ENCODE measurements at regions not wholly inside any gene's neighbourhood (a gene's known extent, or its start where the extent isn't known, plus 50 kb on each side); places are given as distances from the start of the nearest gene placed in this dataset.

DNA sequence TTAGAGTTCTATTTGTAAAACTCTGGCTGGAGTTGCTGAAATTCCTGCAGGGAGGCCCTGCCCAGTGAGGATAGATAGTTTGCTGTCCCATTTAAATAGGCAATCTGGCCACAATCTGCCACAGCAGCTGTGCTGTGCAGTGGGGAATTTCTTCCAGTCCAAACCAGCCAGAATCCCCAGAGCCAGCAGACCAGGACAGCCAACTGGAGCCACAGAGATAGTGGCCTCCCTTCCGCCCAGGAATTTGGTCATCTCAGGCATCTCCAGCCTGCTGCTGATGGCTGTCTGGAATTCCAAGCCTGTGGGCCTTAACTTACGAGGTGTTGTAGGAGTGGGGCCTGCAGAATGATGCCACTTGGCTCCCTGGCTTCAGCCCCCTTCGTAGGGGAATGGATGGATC, 643.4 kb downstream of the DNAJB9 start:
- DNase-seq (ENCODE audit: extremely low read depth in 1 of 11, low read depth in 9 of 11, low spot score in 4 of 11), result no peak

DNA sequence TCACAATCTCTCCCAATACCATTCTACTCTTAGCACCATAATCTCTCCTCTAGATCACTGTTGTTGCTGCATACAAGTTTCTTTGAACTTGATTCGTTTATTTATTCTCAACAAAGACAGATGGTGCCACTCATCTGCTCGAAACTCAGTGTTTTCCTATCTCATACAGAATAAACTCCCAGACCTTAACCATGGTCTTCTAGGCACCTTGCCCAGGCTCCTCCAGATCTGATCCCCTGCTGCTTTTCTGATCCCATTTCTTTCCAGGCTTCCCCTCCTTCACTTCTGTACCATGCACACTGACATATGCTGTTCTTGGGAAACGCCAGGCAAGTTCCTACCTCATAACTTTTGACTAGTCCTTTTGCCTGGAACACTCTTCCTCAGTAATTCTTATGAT, 645.7 kb downstream of the DNAJB9 start:
- no peak for DNase-seq (ENCODE audit: extremely low read depth in 1 of 11, low read depth in 9 of 11, low spot score in 4 of 11)

DNA sequence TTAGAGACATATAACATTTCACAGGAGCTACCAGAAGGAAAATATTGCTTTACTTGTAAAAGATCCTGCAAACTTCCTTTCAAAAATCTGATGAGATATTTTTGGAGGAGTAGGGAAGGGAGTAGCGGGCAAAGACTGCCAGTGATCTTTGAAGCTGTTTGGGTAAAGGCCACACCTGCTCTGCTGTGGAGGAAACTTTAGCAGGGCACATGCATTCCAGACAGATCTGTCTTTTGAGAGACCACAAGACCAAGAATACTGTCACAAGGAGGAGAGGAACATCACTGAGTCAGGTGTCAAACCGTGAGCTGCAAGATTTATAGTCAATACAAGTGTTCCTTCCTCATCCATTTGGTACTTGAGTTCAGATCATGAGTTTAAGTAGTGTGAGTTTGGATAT, 654.4 kb downstream of the DNAJB9 start:
- no peak for DNase-seq (ENCODE audit: extremely low read depth in 1 of 11, low read depth in 9 of 11, low spot score in 4 of 11)

DNA sequence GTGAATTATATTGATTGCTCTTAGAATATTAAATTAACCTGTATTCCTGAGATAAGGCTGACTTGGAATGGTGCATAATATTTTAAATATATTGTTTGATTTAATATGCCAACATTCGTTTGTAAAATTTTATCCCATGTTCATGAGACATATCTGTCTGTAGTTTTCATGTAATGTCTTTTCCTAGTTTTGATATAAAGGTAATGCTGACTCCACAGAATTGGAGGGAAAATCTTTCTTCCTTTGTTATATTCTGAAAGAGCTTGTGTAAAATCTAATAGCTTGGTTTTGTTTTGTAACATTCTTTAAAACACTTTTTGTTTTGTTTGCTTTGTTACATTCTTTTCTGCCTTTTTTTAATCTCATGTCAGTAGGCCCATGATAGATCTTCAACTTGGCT, 657.0 kb downstream of the DNAJB9 start:
- no peak for DNase-seq (ENCODE audit: extremely low read depth in 1 of 11, low read depth in 9 of 11, low spot score in 4 of 11)

DNA sequence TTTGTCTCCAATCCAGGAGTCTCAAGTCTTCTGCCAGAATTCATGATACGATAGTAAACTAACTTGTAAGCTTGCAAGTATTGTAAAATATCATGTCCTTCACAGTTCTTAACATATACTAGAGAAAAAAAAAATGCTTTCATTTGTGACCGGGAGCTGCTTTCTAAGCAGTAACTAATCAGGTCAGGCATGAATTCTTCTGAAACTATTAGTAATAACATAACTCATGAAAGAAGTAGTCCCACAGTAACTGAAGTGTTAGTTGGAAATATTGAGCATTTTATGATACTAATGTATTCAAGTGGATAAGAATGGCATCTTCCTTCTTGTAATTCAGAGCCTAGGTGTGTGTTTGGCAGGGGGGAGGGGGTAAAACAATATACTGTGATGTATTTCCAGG, 665.6 kb downstream of the DNAJB9 start:
- no peak for DNase-seq (ENCODE audit: extremely low read depth in 1 of 11, low read depth in 9 of 11, low spot score in 4 of 11)

DNA sequence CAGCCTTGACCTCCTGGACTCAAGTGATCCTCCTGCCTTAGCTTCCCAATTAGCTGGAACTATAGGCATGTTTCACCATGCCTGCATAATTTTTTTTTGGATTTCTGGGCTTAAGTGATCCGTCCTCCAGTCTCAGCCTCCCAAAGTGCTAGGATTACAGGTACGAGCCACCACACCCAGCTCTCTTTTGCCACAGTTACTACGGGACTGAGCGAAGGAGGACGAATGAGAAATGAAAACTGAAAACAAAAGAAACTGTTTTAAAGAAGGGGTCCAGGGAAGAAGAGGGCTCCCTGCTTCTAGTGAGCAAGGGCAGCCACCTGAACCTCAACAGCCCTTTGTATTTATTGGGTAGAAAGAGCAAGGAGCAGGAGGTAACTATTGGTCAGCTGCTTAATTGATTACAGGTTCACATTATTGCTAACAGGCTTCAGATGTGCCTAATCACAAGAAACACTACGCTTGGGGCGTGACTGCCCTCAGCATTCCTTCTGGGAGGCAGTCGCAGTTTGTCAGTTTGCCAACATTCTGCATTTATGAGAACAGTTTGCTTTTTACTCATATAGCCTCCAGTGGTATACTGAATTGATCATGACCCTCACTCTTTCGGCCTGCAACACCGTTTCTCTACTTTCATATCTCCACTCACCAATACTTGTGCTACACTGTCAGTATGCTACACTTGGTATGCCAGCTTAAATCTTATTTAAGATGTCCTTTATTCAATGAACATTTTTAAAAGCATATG, 676.8 kb downstream of the DNAJB9 start:
- DNase-seq (ENCODE audit: extremely low read depth in 1 of 11, low read depth in 9 of 11, low spot score in 4 of 11), result no peak

DNA sequence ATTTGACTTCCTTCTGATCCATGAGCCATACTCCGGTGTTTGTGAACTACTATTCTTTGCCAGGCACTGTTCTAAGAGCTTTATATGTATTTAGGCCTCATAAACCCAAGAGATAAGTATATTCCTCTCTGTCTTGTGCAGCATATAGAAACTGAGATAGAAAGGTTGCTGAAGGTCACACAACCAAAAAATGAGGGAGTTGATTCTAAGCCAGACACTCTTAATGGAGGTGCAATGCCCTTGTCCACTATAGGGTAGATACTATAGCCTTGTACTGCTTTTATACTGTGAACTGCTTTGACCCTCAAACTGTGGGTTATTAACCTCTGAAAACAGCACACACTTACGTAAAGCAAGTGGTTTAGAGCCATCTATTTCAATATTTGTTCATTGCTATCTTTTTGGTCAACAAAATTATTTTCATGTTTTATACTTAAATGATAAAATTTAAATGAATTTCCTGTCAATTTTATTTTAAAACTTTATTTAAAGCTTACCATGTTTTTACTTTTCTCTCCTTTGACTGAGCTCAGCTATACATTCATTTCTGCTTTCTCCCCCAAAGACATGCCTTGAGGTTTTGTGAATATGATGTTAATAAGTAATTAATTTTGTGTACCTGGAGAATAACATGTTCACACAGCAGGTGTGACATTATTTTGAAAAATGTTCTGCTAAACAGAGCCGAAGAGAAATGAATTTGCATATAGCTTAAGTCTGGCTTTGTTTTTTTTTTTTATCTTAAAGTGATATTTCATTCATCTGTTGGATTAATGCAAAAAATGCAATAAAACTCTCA, 687.3 kb downstream of the DNAJB9 start:
- DNase-seq (ENCODE audit: extremely low read depth in 1 of 11, low read depth in 9 of 11, low spot score in 4 of 11), result no peak

DNA sequence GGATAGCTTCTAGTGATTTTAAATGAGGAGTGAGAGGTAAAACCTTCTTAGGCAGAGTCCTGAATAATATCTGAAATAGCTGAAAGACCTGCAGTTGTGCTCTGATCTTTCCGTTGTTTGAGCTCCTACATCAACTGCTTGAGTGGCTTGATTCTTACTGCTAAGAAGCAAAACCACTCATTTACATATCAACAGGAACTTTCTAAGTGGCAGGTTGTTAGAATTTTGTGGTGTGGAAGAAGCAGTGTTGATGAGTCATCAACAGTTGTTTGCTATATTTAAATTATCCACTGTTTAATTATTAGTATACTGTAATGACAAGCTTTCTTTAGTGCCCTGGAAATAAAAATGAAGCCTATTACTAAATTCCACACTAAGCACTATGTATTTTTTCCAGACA, 689.5 kb downstream of the DNAJB9 start:
- no peak for DNase-seq (ENCODE audit: extremely low read depth in 1 of 11, low read depth in 9 of 11, low spot score in 4 of 11)

DNA sequence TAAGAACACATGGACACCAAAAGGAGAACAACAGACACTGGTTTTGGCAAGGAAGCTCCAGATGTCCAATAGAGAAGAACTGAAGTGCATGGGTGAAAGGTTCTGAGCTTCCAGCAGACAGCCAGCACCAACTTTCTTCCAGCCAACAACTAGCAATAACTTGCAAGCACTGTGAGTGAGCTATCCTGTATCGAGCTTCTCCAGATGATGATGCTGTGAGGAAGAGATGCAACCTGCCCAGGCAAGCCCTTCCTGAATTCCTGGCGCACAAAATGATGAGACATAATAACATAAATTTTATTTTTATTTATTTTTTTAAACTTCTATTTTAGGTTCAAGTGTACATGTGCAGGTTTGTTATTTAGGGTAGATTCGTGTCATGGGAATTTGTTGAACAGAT, 692.1 kb downstream of the DNAJB9 start:
- DNase-seq (ENCODE audit: extremely low read depth in 1 of 11, low read depth in 9 of 11, low spot score in 4 of 11), result no peak

DNA sequence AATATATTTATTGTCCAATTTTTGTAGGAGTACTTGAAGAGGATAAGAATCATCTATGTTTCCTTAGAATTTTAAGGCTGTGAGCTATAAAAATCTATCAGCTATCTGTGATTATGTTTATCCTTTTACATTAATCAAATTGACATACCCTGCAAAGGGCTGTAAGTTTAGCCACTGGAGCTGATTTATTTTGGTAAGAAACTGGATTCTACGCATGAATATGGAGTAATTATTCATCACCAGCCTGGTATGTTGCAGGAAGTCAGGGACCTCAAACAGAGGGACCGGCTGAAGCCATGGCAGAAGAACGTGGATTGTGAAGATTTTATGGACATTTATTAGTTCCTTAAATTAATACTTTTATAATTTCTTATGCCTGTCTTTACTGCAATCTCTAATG, 696.9 kb downstream of the DNAJB9 start:
- no peak for DNase-seq (ENCODE audit: extremely low read depth in 1 of 11, low read depth in 9 of 11, low spot score in 4 of 11)

DNA sequence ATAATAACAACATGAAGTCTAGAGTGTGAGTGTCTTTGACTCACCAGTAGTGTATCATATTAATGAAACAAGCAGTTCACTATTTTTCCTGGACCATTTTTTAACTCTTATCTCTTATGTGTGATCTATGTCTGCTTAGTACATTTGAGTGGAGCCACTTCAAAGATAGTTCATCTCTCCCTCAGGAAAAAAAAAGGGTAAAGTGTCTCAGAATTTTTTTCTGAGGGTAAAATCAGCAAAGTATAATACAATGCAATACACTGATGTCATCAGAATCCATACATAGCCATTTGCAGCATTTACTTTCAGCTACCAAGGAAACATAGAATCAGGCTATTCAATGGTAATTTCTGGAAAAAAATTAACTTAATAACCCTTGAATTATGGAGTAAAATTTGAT, 706.7 kb downstream of the DNAJB9 start:
- no peak for DNase-seq (ENCODE audit: extremely low read depth in 1 of 11, low read depth in 9 of 11, low spot score in 4 of 11)

DNA sequence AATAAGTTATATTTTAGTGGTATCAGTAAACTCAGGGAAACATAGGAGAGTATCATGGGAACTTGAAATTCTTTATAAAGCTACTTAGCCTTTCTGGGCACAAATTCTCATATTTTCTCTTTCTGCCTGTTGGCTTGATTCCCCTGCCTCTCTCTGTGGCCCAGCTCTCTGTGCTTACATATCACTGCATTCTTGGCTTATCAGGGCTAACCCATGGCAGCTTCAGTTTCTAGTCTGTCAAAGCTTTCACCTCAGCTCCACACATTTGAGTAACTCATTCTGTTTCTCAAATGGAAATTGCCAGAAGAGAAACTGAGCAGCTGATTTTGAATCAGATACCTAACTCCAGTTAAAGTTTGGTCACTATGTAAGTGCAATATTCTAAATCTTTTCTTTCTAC, 713.1 kb downstream of the DNAJB9 start:
- no peak for DNase-seq (ENCODE audit: extremely low read depth in 1 of 11, low read depth in 9 of 11, low spot score in 4 of 11)

DNA sequence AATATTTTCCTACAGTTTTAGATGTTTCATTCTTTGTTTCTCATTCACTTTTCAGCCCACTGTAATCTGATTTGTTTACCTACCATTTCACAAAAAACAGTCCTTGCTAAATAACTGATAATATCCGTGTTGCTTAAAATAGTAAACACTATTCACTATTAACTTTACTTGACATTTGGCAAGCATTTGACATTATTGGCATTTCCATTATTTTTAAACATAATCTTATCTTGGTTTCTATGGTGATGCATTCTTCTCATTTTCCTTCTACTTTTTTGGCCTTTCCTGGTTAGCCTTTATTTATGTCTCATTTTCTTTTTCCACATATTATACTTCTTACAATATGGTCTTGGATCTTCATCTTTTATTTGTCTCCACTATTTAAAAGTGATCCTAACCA, 715.3 kb downstream of the DNAJB9 start:
- DNase-seq (ENCODE audit: extremely low read depth in 1 of 11, low read depth in 9 of 11, low spot score in 4 of 11), result no peak

DNA sequence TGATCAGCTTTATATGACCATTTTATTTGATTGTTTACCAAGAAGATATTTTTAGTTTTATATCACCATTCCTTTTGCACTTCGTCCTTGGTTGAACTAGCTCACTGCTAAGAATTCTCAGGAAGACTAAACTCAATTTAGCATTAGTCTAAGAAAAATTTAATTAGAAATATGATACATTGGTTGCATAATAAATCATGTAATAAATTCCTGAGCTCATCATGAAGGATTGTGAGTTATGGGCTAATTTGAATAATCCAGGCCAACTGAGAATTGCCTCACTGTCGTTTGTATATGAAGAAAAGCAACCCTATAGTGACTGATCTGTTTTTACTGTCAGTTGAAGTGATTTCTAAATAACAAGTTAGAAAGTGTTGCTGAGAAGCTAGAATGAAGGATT, 725.5 kb downstream of the DNAJB9 start:
- no peak for DNase-seq (ENCODE audit: extremely low read depth in 1 of 11, low read depth in 9 of 11, low spot score in 4 of 11)

DNA sequence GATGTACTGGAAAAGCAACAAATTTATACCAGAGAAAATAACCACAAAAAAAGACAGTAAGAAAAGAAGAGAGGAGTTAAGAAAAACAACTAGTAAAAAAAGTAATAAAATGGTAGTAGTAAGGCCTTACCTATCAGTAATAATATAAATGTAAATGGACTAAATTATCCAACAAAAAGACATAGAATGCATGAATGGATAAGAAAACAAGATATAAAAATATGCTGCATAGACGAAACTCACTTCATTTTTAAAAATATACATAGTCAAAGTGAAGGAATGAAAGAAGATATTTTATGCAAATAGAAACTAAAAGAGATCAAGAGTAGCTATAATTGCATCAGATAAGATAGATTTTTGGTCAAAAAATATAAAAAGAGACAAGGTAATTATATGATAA, 739.1 kb downstream of the DNAJB9 start:
- DNase-seq (ENCODE audit: extremely low read depth in 1 of 11, low read depth in 9 of 11, low spot score in 4 of 11), result no peak

DNA sequence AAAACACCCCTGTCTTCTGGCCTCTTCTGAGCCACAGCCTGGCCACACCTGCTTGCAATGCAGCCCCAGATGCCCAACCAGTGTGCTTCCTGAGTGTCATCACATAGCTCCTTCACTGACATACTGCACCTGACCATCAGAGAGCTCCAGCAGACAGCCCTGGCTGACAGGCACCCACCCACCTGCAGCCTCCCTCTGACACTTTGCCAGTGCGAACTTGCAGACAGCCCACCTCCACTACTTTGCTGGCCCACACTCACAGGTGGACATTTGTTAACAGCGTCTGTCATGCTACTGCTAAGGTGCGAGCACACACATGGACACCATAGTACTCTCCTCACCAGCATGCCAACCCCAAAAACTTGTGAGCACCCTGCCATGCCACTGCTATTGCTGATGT, 740.1 kb downstream of the DNAJB9 start:
- DNase-seq (ENCODE audit: extremely low read depth in 1 of 11, low read depth in 9 of 11, low spot score in 4 of 11), result no peak

DNA sequence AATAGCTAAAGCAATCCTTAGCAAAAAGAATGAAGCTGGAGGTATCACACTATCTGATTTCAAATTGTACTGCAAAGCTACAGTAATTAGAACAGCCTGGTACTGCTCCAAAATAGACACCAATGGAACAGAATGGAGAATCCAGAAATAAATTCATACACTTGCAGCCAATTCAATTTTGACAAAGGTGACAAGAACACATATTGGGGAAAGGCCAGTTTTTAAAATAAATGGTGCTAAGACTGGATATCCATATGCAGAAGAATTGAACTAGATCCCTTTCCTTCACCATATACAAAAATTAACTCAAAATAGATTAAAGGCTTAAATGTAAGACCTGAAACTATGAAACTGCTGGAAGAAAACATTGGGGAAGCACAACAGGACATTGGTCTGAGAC, 748.5 kb downstream of the DNAJB9 start:
- DNase-seq (ENCODE audit: extremely low read depth in 1 of 11, low read depth in 9 of 11, low spot score in 4 of 11), result no peak

DNA sequence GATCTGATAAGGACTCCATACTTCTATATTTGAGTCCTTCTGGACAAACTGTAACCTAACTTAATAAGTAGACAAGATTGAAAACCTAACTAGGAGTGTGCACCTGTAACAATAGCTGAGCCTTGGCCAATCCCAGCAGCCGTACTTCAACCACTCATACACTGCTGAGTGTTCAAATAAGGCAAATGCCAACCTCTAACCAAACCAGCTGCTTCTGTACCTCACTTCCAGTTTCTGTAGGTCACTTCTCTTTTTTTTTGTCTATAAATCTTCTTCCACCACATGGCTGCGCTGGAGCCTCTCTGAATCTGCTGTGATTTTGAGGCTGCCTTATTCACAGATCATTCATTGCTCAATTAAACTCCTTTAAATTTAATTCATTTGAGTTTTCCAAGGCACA, 753.2 kb downstream of the DNAJB9 start:
- DNase-seq (ENCODE audit: extremely low read depth in 1 of 11, low read depth in 9 of 11, low spot score in 4 of 11), result no peak

DNA sequence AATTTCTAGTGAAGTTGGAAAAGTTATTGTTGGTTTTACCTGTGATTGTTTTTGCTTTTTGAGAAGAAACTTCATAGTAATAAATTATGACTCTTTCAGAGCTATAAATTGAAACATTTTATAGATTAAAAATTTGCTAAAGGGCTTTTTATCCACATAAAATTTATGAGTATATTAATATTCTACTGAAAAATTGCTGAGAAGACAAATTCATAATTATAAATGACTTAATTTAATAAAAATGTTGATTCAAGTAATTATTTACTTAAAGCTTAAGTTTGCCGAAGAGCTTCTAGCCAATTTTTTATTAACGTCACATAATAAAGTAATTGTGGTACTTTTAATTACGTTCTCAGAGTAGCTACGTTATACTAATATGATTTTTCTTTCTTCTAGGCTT, 761.7 kb downstream of the DNAJB9 start:
- no peak for DNase-seq (ENCODE audit: extremely low read depth in 1 of 11, low read depth in 9 of 11, low spot score in 4 of 11)

DNA sequence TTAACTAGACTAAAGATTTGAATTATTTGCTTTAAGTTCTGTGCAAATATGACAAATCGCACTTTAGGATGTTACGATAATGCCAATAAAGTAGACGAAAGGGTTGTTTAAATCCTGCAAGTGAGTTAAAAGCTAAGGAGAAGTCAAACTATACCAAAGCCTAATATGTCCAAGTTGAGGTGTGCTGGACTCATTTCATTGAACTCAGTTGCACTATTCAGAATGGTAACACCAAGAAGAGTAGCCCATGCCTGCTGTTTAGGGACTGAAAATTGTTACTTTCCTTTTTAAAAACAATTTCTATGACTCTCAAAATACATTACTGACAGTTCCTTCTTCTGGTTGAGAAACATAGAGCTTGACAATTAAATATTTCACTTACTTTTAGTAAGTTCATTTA, 766.3 kb downstream of the DNAJB9 start:
- DNase-seq (ENCODE audit: extremely low read depth in 1 of 11, low read depth in 9 of 11, low spot score in 4 of 11), result no peak

DNA sequence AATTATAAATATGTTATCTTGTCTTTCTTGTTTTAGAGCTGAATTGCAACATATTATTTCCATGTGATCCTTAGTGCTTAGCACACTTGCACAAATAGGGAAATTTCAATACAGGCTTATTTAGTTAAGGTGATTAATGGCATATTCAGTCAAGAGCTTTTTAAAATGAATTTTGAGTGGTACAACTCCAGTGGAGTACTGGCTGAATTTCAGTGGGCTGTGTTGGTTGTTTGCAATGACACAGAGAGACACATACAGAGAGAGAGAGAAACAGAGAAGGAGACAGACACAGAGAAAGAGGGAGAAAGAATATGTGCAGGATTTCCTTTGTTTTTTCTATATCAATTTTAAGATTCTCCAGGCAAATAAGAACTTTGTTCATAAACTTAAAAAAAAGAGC, 766.9 kb downstream of the DNAJB9 start:
- DNase-seq (ENCODE audit: extremely low read depth in 1 of 11, low read depth in 9 of 11, low spot score in 4 of 11), result no peak
